CD4-positive, alpha-beta T cell treated with Interleukin-6 for 4 hours (primary cell): ENCODE measurements at regions not wholly inside any gene's neighbourhood (a gene's known extent, or its start where the extent isn't known, plus 50 kb on each side); places are given as distances from the start of the nearest gene placed in this dataset.

Source experiments
- DNase-seq: peaks from one replicate; pipeline ENCODE4 v3.0.0-alpha.2; 2020; ENCODE audit warnings: mixed read lengths

DNA sequence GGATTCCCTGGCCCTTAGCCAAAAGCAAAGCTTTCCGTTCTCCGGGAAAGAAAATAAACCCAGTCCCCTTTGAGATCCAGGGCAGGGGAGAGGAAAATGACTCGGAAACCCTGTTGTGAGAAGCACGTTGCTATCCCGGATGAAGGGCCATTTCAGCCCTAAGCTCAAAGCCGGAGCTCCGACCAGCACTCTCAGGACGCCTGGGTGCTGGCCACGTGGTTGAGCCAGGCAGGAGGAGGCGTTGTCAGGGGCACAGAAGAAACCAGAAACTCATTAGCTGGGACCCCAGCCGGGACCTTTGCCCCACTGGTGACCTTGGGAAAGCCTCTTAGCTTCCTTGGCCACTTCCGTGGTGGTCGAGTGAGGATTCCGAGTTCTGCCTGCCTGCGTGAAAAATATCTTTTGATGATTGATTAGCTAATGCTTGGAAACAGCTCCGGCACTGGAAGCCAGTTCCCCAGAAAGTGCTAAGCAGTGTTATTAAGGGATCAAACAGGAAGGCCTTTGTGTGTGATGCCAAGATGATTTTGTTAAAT is 57.6 kb upstream of the FZD10 start:
- no peak for DNase-seq

- no peak for DNase-seq
Measured at GRCh38 chr12:130109062-130109945, 53.0 kb upstream of the FZD10 start.

- no peak for DNase-seq
Measured at GRCh38 chr12:130110914-130111313, 51.4 kb upstream of the FZD10 start.

DNA sequence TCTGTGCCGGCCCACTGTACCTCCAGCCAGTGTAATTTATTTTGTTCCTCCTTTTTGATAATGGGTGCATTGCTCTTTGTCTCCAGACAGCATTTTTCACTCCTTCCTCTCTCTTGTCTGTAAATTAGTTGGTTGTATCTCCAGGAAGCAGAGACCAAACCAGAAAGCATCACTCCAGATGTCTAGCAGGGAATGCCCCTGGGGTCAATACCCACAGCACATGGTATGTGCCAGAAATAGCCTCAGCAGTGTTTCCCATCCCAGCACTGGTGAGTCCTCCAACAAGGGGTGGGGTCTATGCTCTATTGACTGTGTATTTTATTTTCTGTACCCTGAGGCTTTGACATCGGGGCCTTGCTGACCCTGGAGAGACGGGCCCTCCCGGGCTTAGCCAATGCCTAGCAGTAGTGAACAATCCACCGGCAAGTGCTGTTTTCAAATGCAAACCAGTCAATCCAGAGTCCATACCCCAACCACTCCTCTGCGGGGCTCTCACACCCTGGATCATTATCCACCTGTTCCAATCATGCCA is 50.2 kb upstream of the FZD10 start:
- DNase-seq, result no peak
